Prostate gland (tissue), 2 donors: ENCODE measurements at regions not wholly inside any gene's neighbourhood (a gene's known extent, or its start where the extent isn't known, plus 50 kb on each side); places are given as distances from the start of the nearest gene placed in this dataset.

Experiments used
- CTCF ChIP-seq, 4 experiments: fragments of 200-600 bp in 2 of 4; fragments of 450-650 bp in 2 of 4; sonication (generic) in 2 of 4; IDR thresholded peaks; 1 replicate in 3 of 4; 2 replicates in 1 of 4; pipeline ENCODE4 v1.5.1; 2016 to 2019; ENCODE audit warnings: antibody characterized with exemption in 4 of 4, mild to moderate bottlenecking in 2 of 4, moderate library complexity in 2 of 4
- POLR2A ChIP-seq: fragments of 450-650 bp; IDR thresholded peaks from one replicate; pipeline ENCODE4 v1.6.1; 2016; ENCODE audit warnings: antibody characterized with exemption, mild to moderate bottlenecking
- POLR2AphosphoS5 ChIP-seq: sonication (generic); formaldehyde crosslinking; IDR thresholded peaks from one replicate; pipeline ENCODE4 v1.6.1; 2017; ENCODE audit warnings: antibody characterized with exemption

GRCh38 chr16:9381905-9382304 is 290.5 kb downstream of the HAPSTR1 start:
- no peak for TF ChIP-seq CTCF (IDR thresholded peaks at IDR 0.05)
- no peak for TF ChIP-seq POLR2A
- no peak for TF ChIP-seq POLR2AphosphoS5
